Right lobe of liver (tissue), 4 donors: ENCODE measurements at regions not wholly inside any gene's neighbourhood (a gene's known extent, or its start where the extent isn't known, plus 50 kb on each side); places are given as distances from the start of the nearest gene placed in this dataset.

Experiments
- POLR2A ChIP-seq: fragments of 450-650 bp; IDR thresholded peaks from one replicate; pipeline ENCODE4 v1.6.1; 2017; ENCODE audit warnings: antibody characterized with exemption, mild to moderate bottlenecking
- TF ChIP-seq, protein P1 (sequence below), 4 donors: fragments of 200-600 bp in 3 of 4; fragments of 450-650 bp in 1 of 4; IDR thresholded peaks; one replicate each; pipeline versions ENCODE4 v1.5.1 to v1.8.0; 2016 to 2022; ENCODE audit warnings: antibody characterized with exemption in 4 of 4, mild to moderate bottlenecking in 2 of 4
- donor health status: DM: no; HTN: no; CAD: no.
- donor health status: DM: no; HTN: no; CAD: no.
- donor health status: DM: no; HTN: yes; CAD: no.

DNA sequence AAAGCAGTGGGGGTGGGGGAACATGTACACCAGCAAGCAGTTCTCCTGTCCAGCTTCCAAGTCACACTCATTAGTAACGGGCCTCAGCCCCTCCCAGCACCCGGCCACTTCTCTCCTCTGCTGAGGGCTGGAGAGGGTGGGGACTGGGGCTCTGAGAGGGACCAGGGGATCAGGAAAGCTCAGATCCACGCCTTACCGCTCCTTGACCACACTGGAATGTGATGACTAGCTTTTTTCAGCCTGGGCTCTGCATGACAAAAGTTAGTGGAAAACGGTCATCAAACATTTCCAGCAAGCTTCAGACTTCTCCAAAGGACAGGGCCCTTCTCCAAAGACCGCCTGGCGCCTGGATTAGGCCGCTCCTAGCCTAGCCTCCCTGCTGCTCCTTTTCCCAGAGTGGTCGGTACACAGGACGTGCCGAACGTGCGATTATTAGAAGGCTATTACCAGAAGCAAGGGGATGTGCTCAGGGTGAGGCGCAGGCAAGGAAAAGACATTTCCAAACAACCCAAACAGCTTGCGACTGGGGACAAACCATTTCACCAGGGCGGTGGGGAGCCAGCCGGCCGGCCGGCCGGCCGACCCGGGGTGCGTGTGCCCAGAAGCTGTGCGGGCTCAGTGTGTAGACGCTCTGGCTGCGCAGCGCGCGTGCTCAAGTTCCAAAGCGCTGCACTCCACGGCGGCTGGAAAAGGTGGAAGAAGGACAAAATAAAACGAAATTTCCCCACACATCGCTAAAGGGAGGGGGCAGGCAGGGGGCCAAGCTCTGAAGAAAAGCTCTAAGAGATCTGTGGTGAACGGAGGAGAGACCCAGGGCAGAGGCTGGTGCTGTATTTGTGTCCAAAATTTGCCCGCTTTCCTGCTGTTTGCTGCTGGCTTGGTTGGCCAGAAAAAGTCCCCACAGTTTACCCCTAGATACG lies 51.0 kb upstream of the SSR3 start:
- TF ChIP-seq, protein P1, sequence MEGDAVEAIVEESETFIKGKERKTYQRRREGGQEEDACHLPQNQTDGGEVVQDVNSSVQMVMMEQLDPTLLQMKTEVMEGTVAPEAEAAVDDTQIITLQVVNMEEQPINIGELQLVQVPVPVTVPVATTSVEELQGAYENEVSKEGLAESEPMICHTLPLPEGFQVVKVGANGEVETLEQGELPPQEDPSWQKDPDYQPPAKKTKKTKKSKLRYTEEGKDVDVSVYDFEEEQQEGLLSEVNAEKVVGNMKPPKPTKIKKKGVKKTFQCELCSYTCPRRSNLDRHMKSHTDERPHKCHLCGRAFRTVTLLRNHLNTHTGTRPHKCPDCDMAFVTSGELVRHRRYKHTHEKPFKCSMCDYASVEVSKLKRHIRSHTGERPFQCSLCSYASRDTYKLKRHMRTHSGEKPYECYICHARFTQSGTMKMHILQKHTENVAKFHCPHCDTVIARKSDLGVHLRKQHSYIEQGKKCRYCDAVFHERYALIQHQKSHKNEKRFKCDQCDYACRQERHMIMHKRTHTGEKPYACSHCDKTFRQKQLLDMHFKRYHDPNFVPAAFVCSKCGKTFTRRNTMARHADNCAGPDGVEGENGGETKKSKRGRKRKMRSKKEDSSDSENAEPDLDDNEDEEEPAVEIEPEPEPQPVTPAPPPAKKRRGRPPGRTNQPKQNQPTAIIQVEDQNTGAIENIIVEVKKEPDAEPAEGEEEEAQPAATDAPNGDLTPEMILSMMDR (IDR thresholded peaks at IDR 0.05): no peak
- no peak for TF ChIP-seq POLR2A
